IPS DF 4.7 (cell line): ENCODE measurements at regions not wholly inside any gene's neighbourhood (a gene's known extent, or its start where the extent isn't known, plus 50 kb on each side); places are given as distances from the start of the nearest gene placed in this dataset.
"Not testable (repeated sequence)": the region's sequence is repeated elsewhere in the genome, so short reads cannot be mapped to it uniquely, and the experiment has no call there.

Experiments
- DNase-seq: peaks from one replicate; pipeline ENCODE4 v3.0.0-alpha.2; 2013; ENCODE audit warnings: low spot score; ENCODE audit errors: extremely low read depth

GRCh38 chr1:195756109-195756508, 852.1 kb downstream of the KCNT2 start:
- DNase-seq, result no peak

DNA sequence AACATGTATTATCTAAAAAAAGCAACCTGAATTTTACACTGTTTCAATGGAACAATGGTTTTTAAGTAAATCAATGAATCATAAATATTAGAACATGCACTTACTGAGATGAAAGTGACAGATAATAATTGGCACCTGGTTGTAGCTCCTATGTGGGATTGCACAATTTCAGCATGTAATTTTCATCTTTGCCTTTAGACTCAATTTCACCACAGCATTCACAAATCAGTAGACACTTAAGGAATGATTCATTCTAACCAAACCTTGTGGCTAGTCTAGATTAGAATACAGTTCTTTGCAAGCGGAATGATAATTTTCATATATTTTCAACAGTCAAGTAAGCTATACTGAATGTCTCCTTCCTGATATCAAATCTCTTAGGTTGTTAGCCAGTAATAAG, 853.4 kb downstream of the KCNT2 start:
- no peak for DNase-seq

GRCh38 chr1:195754303-195754702, 853.9 kb downstream of the KCNT2 start:
- DNase-seq, result no peak

GRCh38 chr1:195748969-195749368, 859.3 kb downstream of the KCNT2 start:
- DNase-seq, result no peak

DNA sequence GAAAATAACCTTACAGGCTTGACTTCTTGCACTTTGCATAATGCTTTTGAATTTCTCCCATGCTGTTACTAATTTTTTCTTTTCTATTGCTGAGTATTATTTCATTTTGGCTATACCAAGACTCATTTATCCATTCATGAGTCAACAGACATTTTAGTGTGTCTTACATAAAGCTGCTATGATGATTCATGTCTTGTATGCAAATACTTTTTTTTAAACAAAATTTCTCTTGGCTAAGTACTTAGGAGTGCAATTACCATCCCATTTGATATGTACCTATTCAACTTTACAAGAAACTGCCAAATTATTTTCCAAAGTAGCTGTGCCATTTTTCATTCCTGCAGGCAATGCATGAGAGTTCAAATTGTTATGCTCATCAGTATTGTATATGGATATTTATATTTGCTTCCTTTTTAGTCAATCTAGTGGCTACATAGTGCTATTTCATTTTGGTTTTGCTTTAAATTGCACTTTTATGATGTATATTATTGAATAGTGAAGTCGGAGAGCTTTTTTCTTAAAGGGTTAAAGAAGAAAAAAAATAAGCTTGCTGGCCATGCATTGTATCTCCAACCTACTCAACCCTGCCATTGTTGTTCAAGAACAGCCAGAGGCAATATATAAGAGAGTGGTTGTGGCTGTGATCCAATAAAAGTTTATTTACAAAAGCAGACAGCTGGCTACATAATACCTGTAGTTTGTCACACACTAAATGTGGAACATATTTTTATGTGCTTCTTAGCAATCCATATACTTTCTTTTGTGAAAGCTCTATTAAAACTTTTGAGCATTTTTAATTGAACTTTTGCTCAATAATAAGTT, 862.8 kb downstream of the KCNT2 start:
- no peak for DNase-seq

DNA sequence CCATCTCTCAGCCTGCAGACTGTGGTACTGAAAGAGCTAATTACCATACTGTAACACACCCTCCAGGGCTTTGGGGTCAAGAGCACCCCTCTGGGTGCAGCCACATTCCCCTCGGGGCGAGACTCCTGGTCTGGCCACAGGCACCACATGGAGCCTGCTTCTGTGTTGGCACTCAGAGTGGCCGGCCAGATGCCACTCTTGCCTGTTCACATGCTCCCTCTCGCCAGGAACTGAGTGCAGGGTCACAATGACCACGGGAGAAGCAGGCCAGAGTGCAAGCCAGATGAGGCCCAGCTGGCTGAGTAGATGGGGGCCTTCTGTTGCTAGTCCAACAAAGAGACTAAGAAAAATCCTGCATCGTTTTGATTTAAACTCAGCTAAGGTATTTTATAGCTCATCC, 864.0 kb downstream of the KCNT2 start:
- DNase-seq, result no peak

- DNase-seq, result no peak
Observed at GRCh38 chr1:195740862-195741261, 867.4 kb downstream of the KCNT2 start.

- no peak for DNase-seq
Observed at GRCh38 chr1:195738966-195739650, 869.1 kb downstream of the KCNT2 start.

- no peak for DNase-seq
Observed at GRCh38 chr1:195735140-195735539, 873.1 kb downstream of the KCNT2 start.

DNA sequence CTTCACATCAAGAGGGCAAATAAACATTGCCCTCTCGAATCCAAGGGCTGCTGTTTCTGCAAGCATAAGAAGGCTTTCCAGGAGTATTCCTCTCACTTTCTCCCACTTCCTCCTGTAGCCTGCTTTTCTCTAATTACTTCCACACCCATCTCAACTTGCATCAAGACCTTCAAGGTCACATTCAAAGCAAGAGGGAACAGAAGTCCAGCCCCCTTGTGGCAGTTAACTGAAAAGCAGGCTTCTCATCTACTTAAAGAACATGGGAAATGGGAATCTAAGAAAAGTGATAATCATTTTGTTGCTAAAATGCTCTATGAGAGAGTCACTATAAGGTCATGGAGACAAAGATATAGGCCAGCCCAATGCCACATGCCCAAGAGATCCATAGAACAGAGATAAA, 874.4 kb downstream of the KCNT2 start:
- DNase-seq, result no peak

DNA sequence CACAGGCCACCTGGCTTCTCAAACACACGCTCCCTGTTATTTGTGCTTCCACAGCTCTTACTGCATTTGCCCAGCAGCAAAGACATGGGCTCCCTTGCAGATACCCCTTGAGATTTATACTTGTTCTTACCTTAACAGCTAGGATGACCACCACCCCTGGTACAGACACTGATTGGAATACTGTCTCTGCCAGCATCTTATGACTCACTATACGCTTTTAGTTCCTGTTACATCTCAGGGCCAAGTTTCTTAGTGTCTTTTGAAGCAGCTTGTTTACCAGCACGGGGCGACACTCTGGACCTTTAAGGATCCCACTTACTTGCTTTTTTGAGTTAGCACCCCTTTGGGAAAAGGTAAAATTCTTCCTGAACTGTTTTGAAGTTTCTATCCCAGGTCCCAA, 874.8 kb downstream of the KCNT2 start:
- DNase-seq, result no peak

DNA sequence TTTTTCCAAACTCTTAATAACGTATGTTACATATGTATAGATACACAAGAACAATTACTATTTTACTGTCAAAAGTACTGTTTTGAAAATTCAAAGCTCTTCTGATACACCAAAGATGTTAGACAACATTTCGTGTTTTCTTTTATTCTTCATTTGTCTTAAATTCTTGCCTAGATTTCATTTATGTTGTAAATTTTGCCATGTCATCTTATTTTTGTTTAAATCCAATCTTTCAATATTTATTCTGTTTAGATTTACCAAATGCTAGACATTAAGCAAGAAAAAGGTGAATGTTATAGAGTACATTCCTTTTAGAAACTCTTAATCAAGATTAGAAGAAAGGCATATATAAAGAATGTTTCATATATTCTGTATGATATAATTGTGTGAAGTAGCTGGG, 876.9 kb downstream of the KCNT2 start:
- DNase-seq, result no peak

DNA sequence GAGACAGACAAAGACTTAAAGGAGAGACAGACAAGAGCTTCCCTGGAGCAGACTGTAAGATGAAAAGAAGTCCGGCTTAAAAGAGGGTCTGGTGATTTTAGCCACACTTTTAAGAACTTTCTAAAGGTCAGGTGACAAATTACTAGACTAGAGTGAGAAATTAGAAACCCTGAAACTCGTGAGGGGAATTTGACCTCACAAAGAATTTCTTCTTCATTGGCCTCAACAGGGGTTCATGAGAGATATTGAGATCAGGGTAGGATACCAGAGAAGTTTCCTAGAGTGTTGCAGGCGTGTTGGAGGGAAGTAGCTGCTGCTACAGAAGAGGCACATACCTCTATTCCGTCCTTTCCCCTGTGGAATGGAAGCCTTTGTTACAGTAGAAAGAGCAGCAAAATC, 884.4 kb downstream of the KCNT2 start:
- no peak for DNase-seq

- not testable (repeated sequence) for DNase-seq
Observed at GRCh38 chr1:195722852-195723795, 885.1 kb downstream of the KCNT2 start.

DNA sequence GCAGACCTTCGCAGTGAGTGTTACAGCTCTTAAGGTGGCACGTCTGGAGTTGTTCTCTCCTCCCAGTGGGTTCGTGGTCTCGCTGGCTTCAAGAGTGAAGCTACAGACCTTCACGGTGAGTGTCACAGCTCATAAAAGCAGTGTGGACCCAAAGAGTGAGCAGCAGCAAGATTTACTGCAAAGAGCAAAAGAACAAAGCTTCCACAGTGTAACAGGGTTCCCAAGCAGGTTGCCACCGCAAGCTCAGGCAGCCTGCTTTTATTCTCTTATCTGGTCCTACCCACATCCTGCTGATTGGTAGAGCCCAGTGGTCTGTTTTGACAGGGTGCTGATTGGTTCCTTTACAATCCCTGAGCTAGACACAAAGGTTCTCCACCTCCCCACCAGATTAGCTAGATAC, 886.1 kb downstream of the KCNT2 start:
- DNase-seq, result not testable (repeated sequence)

GRCh38 chr1:195721210-195721971, 886.8 kb downstream of the KCNT2 start:
- no peak for DNase-seq

DNA sequence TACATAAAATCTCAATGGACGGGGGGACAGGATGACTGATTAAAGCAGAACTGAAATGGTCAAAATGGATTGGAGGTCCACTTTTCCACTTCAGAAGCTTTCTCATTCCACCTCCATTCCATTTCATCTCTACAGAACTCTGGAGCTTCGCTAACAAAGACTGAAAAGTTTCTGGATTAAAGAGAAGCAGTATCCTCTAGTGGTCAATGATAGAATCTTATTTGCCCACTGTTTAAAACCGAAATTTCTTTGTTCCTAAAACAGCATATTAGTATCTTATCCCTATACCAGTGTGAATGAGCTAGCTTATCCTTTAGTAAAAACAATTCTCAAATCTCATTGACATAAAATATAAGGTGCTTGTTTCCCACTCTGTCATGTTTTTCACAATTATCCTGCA, 890.6 kb downstream of the KCNT2 start:
- DNase-seq, result no peak

DNA sequence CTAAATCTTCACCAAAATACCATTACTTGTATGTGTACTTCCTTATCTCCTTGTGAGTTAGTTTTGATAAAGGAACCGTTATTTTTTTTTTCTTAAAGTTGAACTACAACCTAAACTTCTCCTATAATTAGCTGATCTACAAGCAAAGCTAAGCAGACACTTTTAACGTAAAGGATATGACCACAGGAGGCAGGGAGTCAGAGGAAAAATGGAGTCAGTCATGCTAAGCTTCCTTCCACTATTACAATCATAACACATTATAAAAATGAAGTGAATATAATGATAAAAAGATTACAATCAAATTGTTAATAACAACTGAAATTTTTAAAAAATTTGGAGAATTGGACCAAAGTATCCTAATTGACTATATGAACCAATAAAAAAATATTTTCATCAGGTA, 892.6 kb downstream of the KCNT2 start:
- DNase-seq, result no peak

- DNase-seq, result no peak
Observed at GRCh38 chr1:195714248-195714647, 894.0 kb downstream of the KCNT2 start.

DNA sequence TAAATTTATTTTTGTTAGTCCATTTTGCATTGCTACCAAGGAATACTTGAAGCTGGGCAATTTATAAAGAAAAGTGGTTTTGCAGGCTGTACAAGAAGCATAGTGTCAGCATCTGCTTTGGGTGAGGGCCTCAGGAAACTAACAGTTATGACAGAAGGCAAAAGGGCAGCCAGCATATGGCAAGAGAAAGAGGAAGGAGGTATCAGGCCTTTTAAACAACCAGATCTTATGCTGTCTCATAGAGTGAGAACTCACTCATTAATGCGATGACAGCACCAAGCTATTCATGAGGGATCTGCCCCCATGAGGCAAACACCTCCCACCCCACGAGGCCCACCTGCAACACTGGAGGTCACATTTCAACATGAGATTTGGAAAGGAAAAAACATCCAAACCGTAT, 898.4 kb downstream of the KCNT2 start:
- DNase-seq, result no peak

GRCh38 chr1:195704028-195704427, 904.2 kb downstream of the KCNT2 start:
- no peak for DNase-seq
